ENCODE measurements at regions not wholly inside any gene's neighbourhood (a gene's known extent, or its start where the extent isn't known, plus 50 kb on each side); places are given as distances from the start of the nearest gene placed in this dataset.

GRCh38 chr1:9478021-9478420, 61.2 kb upstream of the SLC25A33 start:
- Histone ChIP-seq H3K9me3 (ENCODE audit: insufficient read depth, low read depth, low read length) (no peaks in the 10 kb centered on the region), H3F3A (ENCODE audit: low read depth) (no peaks in the 10 kb centered on the region), H3K36me3 (ENCODE audit: insufficient read depth, low read length) (no peaks in the 10 kb centered on the region), H2AFZ (ENCODE audit: low read length) (no peak overlapping the region), H4K20me1 (ENCODE audit: insufficient read depth, low read length, poor library complexity, severe bottlenecking) (no peaks in the 10 kb centered on the region), H3K9ac (ENCODE audit: low read depth, low read length, poor library complexity, severe bottlenecking) (no peak overlapping the region), H3K4me2 (ENCODE audit: low read depth, low read length, poor library complexity, severe bottlenecking) (no peak overlapping the region), H3K79me2 (ENCODE audit: insufficient read depth, low read length) (no peaks in the 10 kb centered on the region), H3K9me2 (replicated peaks; ENCODE audit: low read depth, low read length) (no peaks in the 10 kb centered on the region), H3K27me3 (ENCODE audit: insufficient read depth, low read length, poor library complexity, severe bottlenecking) (no peaks in the 10 kb centered on the region), H3K4me1 (ENCODE audit: insufficient read depth, low read length, poor library complexity, severe bottlenecking) (no peaks in the 10 kb centered on the region), H3K4me3 (ENCODE audit: low read length, poor library complexity, severe bottlenecking) (no peak overlapping the region)
- TF ChIP-seq EZH2phosphoT487 (IDR thresholded peaks at IDR 0.05; ENCODE audit: borderline replicate concordance) (no peak), CTCF (conservative IDR thresholded peaks at IDR 0.05; ENCODE audit: low read length) (no peak)

GRCh38 chr1:9481048-9481447, 58.2 kb upstream of the SLC25A33 start:
- TF ChIP-seq EZH2phosphoT487 (IDR thresholded peaks at IDR 0.05; ENCODE audit: borderline replicate concordance) (no peak), CTCF (conservative IDR thresholded peaks at IDR 0.05; ENCODE audit: low read length) (no peak)
- H3K4me2 ChIP-seq (ENCODE audit: low read depth, low read length, poor library complexity, severe bottlenecking): no peak overlapping the region
- H3K36me3 ChIP-seq (ENCODE audit: insufficient read depth, low read length): no peaks in the 10 kb centered on the region
- no peaks in the 10 kb centered on the region for H3K9me2 ChIP-seq (replicated peaks; ENCODE audit: low read depth, low read length)
- H3K27me3 ChIP-seq (ENCODE audit: insufficient read depth, low read length, poor library complexity, severe bottlenecking): no peaks in the 10 kb centered on the region
- H3F3A ChIP-seq (ENCODE audit: low read depth): no peaks in the 10 kb centered on the region
- no peak overlapping the region for H2AFZ ChIP-seq (ENCODE audit: low read length)
- H3K4me3 ChIP-seq (ENCODE audit: low read length, poor library complexity, severe bottlenecking): no peak overlapping the region
- no peak overlapping the region for H3K9ac ChIP-seq (ENCODE audit: low read depth, low read length, poor library complexity, severe bottlenecking)
- no peaks in the 10 kb centered on the region for H3K4me1 ChIP-seq (ENCODE audit: insufficient read depth, low read length, poor library complexity, severe bottlenecking)
- no peaks in the 10 kb centered on the region for H3K79me2 ChIP-seq (ENCODE audit: insufficient read depth, low read length)
- no peaks in the 10 kb centered on the region for H4K20me1 ChIP-seq (ENCODE audit: insufficient read depth, low read length, poor library complexity, severe bottlenecking)
- H3K9me3 ChIP-seq (ENCODE audit: insufficient read depth, low read depth, low read length): no peaks in the 10 kb centered on the region

GRCh38 chr1:9482403-9482802, 56.9 kb upstream of the SLC25A33 start:
- no peaks in the 10 kb centered on the region for H3K79me2 ChIP-seq (ENCODE audit: insufficient read depth, low read length)
- H3K36me3 ChIP-seq (ENCODE audit: insufficient read depth, low read length): no peaks in the 10 kb centered on the region
- H3K27me3 ChIP-seq (ENCODE audit: insufficient read depth, low read length, poor library complexity, severe bottlenecking): no peaks in the 10 kb centered on the region
- no peaks in the 10 kb centered on the region for H3K9me3 ChIP-seq (ENCODE audit: insufficient read depth, low read depth, low read length)
- no peak overlapping the region for H2AFZ ChIP-seq (ENCODE audit: low read length)
- no peak overlapping the region for H3K4me3 ChIP-seq (ENCODE audit: low read length, poor library complexity, severe bottlenecking)
- H3K9me2 ChIP-seq (replicated peaks; ENCODE audit: low read depth, low read length): no peaks in the 10 kb centered on the region
- no peaks in the 10 kb centered on the region for H3F3A ChIP-seq (ENCODE audit: low read depth)
- H3K4me1 ChIP-seq (ENCODE audit: insufficient read depth, low read length, poor library complexity, severe bottlenecking): no peaks in the 10 kb centered on the region
- no peak overlapping the region for H3K4me2 ChIP-seq (ENCODE audit: low read depth, low read length, poor library complexity, severe bottlenecking)
- TF ChIP-seq CTCF (conservative IDR thresholded peaks at IDR 0.05; ENCODE audit: low read length) (no peak), EZH2phosphoT487 (IDR thresholded peaks at IDR 0.05; ENCODE audit: borderline replicate concordance) (no peak)
- no peak overlapping the region for H3K9ac ChIP-seq (ENCODE audit: low read depth, low read length, poor library complexity, severe bottlenecking)
- no peaks in the 10 kb centered on the region for H4K20me1 ChIP-seq (ENCODE audit: insufficient read depth, low read length, poor library complexity, severe bottlenecking)
